ENCODE measurements at regions not wholly inside any gene's neighbourhood (a gene's known extent, or its start where the extent isn't known, plus 50 kb on each side); places are given as distances from the start of the nearest gene placed in this dataset.

- Histone ChIP-seq H3K23ac (ENCODE audit: insufficient read length, low read depth, low read length) (no peak overlapping the region), H3K79me2 (ENCODE audit: insufficient read depth, low read length) (no peaks in the 10 kb centered on the region), H3K4me1 (ENCODE audit: insufficient read depth, low read length) (no peaks in the 10 kb centered on the region), H2BK5ac (ENCODE audit: insufficient read length, low read length) (no peak overlapping the region), H4K91ac (ENCODE audit: insufficient read length, low read depth, low read length) (no peak overlapping the region), H2BK120ac (ENCODE audit: low read depth, low read length, poor library complexity, severe bottlenecking) (no peak overlapping the region), H4K5ac (ENCODE audit: insufficient read length, low read depth, low read length) (no peak overlapping the region), H3K4ac (ENCODE audit: low read depth, low read length) (no peak overlapping the region), H2BK15ac (ENCODE audit: low read depth, low read length) (no peak overlapping the region), H3T11ph (ENCODE audit: low read length) (no peak overlapping the region), H3K79me1 (ENCODE audit: insufficient read depth, low read depth, low read length, poor library complexity, severe bottlenecking) (no peaks in the 10 kb centered on the region), H3K9me3 (ENCODE audit: control insufficient read depth, low read depth, low read length) (no peaks in the 10 kb centered on the region), H2BK20ac (ENCODE audit: low read depth, low read length, poor library complexity, severe bottlenecking) (no peak overlapping the region), H3K27ac (ENCODE audit: insufficient read length, low read depth, low read length) (no peak overlapping the region), H2BK12ac (ENCODE audit: insufficient read length, low read depth, low read length) (no peak overlapping the region), H4K20me1 (ENCODE audit: control insufficient read depth, insufficient read depth, insufficient read length) (no peaks in the 10 kb centered on the region), H2AFZ (ENCODE audit: low read length) (no peak overlapping the region), H3K56ac (ENCODE audit: insufficient read length, low read depth, low read length) (no peak overlapping the region), H3K18ac (ENCODE audit: insufficient read length, low read depth, low read length) (no peak overlapping the region), H3K9ac (ENCODE audit: extremely low read depth, insufficient read length, low read length) (no peak overlapping the region), H3K14ac (ENCODE audit: insufficient read depth, low read length) (no peak overlapping the region), H3K27me3 (ENCODE audit: insufficient read depth, low read length) (no peaks in the 10 kb centered on the region), H4K8ac (replicated peaks; ENCODE audit: insufficient read length, low read depth, low read length) (no peak overlapping the region), H3K23me2 (ENCODE audit: insufficient read length, low read depth, low read length, poor library complexity, severe bottlenecking) (no peaks in the 10 kb centered on the region), H2AK5ac (ENCODE audit: insufficient read length, low read length) (no peak overlapping the region), H3K4me2 (ENCODE audit: insufficient read depth, insufficient read length, low read length) (no peak overlapping the region)
- DNase-seq, result no peak
- no peak for TF ChIP-seq CTCF (conservative IDR thresholded peaks at IDR 0.05)
- H3K27me3 Mint-ChIP-seq (ENCODE audit: low read depth), result no peaks in the 10 kb centered on the region; the same call in 1 of the 2 replicates
- H3K9me3 Mint-ChIP-seq, result no peaks in the 10 kb centered on the region
- H3K36me3 Mint-ChIP-seq (ENCODE audit: insufficient read depth in 1 of 3, low read depth in 3 of 3), result no peaks in the 10 kb centered on the region
- WGBS (ENCODE audit: extremely low coverage, insufficient read length, low lambda C conversion rate), result no CpG with 5 or more reads among the region's 3 CpGs
- no peak overlapping the region for H3K4me3 Mint-ChIP-seq
- H3K4me1 Mint-ChIP-seq, result 0 out of 4 replicates have a peak, but pooled peaks cover 0 to 5% of the 10 kb centered on the region in 2 experiments
- H3K27ac Mint-ChIP-seq, result no peak overlapping the region
Measured at GRCh38 chr18:24674605-24675004, 214.2 kb downstream of the HRH4 start.
